MM.1S (cell line): ENCODE measurements at regions not wholly inside any gene's neighbourhood (a gene's known extent, or its start where the extent isn't known, plus 50 kb on each side); places are given as distances from the start of the nearest gene placed in this dataset.

Experiments
- CTCF ChIP-seq: fragments of 300-600 bp; sonication (generic); IDR thresholded peaks from 2 replicates; pipeline ENCODE4 v1.5.1; 2016; ENCODE audit warnings: antibody characterized with exemption, low read length, mixed read lengths
- EZH2 ChIP-seq: fragments of 300-600 bp; sonication (generic); optimal IDR thresholded peaks from 2 replicates; pipeline ENCODE3; 2017; ENCODE audit warnings: low read depth, mild to moderate bottlenecking, antibody characterized with exemption, low read length, mixed read lengths

GRCh38 chr20:24206995-24207394 is 218.4 kb upstream of the GGTLC1 start:
- no peak for TF ChIP-seq CTCF
- no peak for TF ChIP-seq EZH2
